GM21576 (cell line): ENCODE measurements at regions not wholly inside any gene's neighbourhood (a gene's known extent, or its start where the extent isn't known, plus 50 kb on each side); places are given as distances from the start of the nearest gene placed in this dataset.
"Not testable (repeated sequence)": the region's sequence is repeated elsewhere in the genome, so short reads cannot be mapped to it uniquely, and the experiment has no call there.

ENCODE experiments used
- ATAC-seq: cut with Tn5 transposase; IDR thresholded peaks from one replicate; pipeline ENCODE4 v1.9.1; 2021; ENCODE audit warnings: mild to moderate bottlenecking, moderate library complexity; ENCODE audit not compliant: unreplicated experiment

DNA sequence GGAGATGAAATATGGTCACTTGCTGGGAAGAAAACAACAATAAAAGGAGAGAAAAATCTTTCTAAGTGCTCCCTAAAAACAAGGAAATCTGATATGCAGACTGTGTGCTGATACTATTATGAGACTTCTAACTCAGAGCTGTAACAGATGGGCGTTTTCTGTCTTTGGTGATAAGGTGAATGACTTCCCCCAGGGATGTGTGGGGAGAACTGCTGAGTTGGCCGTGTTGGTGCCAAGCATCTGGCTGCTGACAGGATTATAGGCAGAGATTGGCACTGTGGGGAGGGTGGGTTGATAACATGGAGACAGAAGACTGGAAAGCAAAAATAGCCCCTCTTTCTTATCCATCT, 438.5 kb upstream of the PLXNA2 start:
- no peak for ATAC-seq

DNA sequence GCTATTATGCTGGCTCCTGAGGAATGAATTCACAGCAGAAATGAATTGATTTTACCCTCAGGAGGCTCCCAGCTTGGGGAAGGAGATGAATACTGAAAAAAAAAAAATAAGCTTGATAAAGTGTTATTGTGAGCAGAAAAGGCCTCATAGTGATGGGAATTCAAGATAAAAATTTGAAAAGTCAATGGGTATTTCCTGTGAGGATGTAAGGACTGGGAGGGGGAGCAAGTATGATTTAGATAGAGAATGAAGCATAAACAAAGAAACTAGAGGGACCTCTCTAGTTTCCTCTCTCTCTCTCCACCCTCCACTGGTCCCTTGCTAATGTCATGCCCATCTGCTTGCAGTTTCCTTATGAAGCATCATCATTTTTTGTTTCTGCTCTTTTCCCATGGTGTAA, 439.0 kb upstream of the PLXNA2 start:
- no peak for ATAC-seq

DNA sequence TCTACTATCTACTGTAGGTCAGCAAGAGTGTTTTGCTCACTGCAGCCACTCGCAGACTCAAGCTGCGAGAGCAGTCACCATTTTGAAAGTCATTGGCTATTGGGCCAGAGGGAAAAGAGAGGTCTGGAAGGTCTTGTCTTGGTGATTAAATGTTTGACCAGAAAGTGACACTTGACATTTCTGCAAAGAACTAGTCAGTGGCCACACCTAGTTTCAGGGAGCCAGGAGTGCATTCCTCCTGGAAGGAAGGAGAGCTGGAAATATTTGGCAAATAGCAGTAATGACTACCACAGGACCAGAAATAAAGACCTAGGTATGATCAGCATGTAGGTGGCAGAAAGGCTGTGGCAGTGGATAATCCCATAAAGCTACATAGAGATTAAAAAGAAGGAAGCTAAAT, 440.0 kb upstream of the PLXNA2 start:
- ATAC-seq, result no peak

DNA sequence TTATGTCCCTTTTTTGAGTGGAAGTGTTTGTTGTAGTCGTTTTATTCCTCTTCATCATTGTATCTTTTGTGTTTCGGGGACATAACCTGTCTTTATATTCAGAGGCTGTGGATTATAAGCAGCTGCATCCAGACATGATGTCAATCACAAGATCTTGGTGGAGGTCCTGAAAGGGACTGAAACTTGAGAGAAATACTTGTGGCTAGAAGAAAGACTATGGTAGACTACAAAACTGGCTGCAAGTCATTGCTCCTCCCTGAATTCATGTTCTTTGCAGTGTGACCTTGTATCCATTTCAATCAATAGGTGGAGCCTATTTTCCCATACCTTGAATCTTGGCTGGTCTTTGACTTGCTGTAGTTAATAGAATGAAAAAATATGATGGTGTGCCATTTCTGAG, 442.4 kb upstream of the PLXNA2 start:
- no peak for ATAC-seq

- ATAC-seq, result no peak
Observed at GRCh38 chr1:208688656-208689315, 444.6 kb upstream of the PLXNA2 start.

DNA sequence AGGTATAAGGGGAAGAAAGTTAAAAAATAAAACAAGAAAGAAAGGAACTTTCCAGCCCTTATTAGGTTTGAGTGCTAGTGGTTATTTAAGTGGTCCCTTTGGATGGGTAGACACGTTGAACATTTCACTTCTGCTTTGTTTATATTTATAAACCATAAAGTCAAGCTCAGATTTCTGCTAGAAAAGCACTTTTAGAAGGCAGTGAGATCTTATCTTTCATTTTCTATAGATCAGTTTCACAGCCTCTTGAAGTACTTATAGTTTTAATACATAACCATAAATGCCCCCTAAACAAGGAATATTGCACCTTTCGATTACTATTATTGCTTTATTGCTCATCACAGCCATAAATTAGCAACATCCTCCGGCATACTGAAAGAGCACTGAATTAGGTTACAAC, 446.8 kb upstream of the PLXNA2 start:
- ATAC-seq, result no peak

GRCh38 chr1:208709981-208710380, 465.8 kb upstream of the PLXNA2 start:
- ATAC-seq, result no peak

DNA sequence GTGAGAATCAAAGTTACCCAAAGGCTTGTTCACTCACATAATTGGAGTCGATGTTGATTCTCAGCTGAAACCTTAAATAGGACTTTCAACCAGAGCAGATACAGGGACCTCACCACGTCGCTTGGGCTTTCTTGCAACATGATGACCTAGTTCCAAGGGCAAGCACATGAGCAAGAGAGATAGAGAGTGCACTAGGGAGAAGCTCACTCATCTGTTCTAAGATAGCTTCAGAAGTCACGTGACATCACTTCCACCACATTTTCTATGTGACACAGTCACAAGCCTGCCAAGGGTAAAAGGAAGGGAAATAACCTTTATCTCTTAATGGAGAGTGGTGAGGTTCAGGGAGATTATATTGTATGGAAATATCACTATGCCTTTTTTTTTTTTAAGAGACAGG, 470.1 kb upstream of the PLXNA2 start:
- ATAC-seq, result no peak

DNA sequence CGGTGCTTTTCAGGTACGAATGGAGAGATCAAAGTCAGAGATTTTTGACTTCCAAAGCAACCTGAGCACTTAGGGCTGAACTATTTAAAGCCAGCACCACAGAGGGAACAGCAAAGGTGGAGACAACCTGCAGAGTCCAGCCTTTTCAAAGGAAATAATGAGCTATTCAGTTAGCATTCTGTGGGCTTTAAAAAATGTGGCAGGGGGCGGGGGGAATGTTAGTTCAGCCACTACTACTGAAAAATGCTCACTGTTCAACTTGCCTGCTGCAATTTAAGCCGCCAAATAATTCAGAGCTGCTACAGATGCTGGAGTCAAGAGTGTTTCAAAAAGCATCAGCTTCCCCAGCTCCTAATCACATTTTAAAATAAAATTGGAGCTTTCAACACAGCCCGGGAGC, 473.3 kb upstream of the PLXNA2 start:
- ATAC-seq, result no peak

GRCh38 chr1:208722592-208722991, 478.4 kb upstream of the PLXNA2 start:
- no peak for ATAC-seq

- peak; percentile 60 for ATAC-seq
Observed at GRCh38 chr1:208724079-208724478, 479.9 kb upstream of the PLXNA2 start.

- ATAC-seq, result no peak
Observed at GRCh38 chr1:208728815-208729214, 484.6 kb upstream of the PLXNA2 start.

DNA sequence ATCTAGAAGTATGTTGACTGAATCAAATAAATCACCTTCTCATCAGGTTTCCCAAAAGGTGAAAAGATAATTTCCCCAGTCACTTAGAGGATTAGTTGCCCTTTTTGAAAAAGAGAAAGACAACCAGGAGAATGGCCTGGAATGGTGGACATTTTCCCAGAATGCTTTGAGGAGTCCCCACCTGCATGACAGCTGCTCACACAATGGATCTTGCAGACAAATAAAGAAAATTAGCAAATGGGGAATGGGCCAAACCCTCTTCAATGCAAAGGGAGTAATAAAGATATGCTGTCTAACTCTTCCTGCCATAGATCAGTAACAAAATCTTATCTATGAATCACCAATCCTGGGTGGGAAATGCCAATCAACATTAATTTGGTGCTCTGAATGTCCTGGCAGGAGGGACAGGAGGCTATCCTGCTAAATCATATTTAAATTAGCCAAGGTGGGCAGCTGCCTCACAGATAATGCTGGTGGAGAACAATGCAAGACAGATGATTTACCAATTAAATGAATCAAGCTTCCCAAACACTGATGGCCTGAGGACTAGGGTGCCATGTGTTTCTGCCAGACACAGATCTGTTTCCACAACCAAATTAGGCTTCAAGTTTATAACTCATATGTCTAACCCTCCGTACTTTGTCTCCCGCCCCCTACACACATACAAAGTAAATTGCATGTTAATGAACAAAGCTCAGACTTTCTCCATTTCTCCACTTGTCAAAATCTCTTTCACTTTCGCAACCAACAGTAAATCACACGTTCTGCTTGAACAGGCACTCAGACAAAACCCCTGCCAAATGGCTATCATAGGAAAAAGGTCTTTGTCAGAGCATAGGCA, 488.0 kb upstream of the PLXNA2 start:
- ATAC-seq, result peak; percentile 87

- no peak for ATAC-seq
Observed at GRCh38 chr1:208737161-208737560, 493.0 kb upstream of the PLXNA2 start.

DNA sequence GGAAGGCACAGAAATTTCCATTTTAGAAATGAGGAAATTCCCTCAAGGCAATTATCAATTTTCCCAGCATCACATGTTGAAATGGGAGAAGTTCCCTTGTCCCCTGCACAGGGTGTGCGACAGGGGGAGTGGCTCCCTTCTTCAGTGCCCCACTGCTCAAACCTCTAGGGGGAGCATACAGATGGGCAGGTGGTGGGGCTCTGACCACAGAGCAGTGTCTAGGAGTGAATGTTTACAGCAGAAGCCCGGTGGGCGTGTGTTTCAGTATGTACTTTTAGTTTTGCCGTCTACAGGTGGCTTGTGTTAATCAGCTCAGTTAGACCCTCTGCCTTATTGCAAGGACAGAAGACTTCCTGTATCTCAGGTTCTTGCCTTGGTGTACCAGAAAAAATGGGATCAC, 493.7 kb upstream of the PLXNA2 start:
- ATAC-seq, result peak; percentile 73

- ATAC-seq, result not testable (repeated sequence)
Observed at GRCh38 chr1:208739636-208740035, 495.5 kb upstream of the PLXNA2 start.

DNA sequence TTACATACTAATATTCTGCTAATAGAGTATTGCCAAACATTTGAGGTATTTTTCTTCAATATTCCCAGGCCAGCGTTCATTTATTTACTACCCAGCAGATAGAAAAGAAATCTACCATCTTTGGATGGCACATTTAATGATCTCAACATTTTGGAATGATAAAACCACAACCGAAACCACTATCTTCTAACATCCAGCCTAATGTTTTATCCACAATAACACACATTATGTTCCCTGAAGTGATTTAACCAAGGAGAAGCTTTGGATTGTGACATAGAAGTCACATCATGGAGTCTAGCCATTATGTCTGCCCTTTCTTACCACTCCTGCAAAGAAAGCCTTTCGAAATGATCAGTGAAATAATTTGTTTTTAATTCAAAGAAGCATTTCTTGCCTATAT, 497.1 kb upstream of the PLXNA2 start:
- no peak for ATAC-seq

- ATAC-seq, result no peak
Observed at GRCh38 chr1:208743361-208743760, 499.2 kb upstream of the PLXNA2 start.

DNA sequence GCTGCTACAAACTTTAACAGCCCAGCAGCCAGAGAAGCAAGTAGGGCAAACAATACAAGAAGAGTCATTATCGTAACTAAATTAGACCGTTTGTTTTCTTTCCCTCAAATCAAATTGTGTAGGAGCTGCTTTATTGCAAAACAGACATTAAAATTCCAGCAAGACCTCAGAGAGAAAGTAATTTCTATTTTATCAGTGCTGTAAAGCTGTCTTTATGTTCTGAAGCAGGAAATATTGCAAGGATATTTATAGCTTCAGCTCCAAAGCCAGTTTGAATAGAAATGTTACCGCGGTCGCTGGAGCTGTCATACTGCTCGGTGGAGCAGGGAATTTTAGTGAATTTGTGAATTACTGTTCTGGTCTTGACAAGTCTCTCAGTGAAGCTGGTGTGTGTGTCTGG, 503.8 kb upstream of the PLXNA2 start:
- no peak for ATAC-seq

DNA sequence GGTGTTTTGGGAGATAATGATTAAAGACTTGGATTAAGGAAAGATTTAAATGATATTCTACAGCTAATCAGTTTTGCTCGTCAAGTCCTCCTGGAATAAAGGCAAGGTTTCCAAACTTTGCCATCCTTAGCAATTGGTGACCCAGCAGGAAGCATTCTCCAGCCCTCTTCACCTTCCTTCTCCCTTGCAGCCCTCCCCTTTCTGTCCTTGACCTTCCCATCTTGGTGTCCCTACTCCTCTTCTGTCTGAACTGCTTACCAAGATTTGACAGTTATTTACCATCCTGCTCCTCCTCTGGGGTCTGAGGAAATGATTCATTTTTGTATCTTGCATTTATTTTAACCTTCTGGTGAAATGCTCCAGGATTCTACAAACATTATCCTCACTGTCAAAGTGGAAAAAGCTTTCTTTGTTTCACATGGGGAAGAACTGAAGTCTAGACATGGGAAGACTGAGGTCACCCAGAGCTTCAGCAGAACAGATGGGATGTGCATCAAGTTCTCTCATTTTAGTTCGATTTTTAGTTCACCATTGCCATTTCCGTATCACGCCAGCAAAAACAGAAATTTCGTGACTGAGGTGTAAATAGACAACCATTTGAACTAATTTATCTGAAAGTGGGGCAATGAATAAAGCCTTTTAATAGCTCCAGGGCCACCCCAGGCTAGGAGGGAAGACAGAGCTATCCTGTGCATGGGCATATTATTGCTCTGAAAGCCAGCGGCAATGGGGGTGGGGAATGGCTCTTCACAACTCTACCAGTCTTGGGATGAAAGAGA, 504.4 kb upstream of the PLXNA2 start:
- no peak for ATAC-seq

GRCh38 chr1:208756339-208756981, 512.3 kb upstream of the PLXNA2 start:
- no peak for ATAC-seq
